ENCODE measurements at regions not wholly inside any gene's neighbourhood (a gene's known extent, or its start where the extent isn't known, plus 50 kb on each side); places are given as distances from the start of the nearest gene placed in this dataset.

- Histone ChIP-seq H3K4me1 (ENCODE audit: control insufficient read depth in 3 of 3, insufficient read depth in 3 of 3, low read length in 3 of 3) (no peaks in the 10 kb centered on the region), H3K27me3 (ENCODE audit: control insufficient read depth in 3 of 3, insufficient read depth in 3 of 3, low read length in 3 of 3) (no peaks in the 10 kb centered on the region), H3K4me3 (ENCODE audit: low read length in 3 of 3) (no peak overlapping the region), H3K36me3 (ENCODE audit: control insufficient read depth in 3 of 3, insufficient read depth in 3 of 3, low read length in 3 of 3) (no peaks in the 10 kb centered on the region), H3K9ac (ENCODE audit: low read depth in 1 of 3, low read length in 3 of 3) (no peak overlapping the region), H3K9me3 (ENCODE audit: control insufficient read depth in 3 of 3, low read length in 3 of 3) (no peaks in the 10 kb centered on the region), H3K27ac (ENCODE audit: low read depth, low read length) (no peak overlapping the region)
Measured at GRCh38 chr10:81021428-81022129, 483.9 kb downstream of the SH2D4B start.

- H3K27ac ChIP-seq (ENCODE audit: low read depth, low read length): no peak overlapping the region
- no peaks in the 10 kb centered on the region for H3K4me1 ChIP-seq (ENCODE audit: control insufficient read depth in 3 of 3, insufficient read depth in 3 of 3, low read length in 3 of 3)
- H3K9me3 ChIP-seq (ENCODE audit: control insufficient read depth in 3 of 3, low read length in 3 of 3): peaks cover 0 to 2% (median 0%) of the 10 kb centered on the region in 3 donors
- H3K4me3 ChIP-seq (ENCODE audit: low read length in 3 of 3): no peak overlapping the region
- no peak overlapping the region for H3K9ac ChIP-seq (ENCODE audit: low read depth in 1 of 3, low read length in 3 of 3)
- H3K27me3 ChIP-seq (ENCODE audit: control insufficient read depth in 3 of 3, insufficient read depth in 3 of 3, low read length in 3 of 3): no peaks in the 10 kb centered on the region
- no peaks in the 10 kb centered on the region for H3K36me3 ChIP-seq (ENCODE audit: control insufficient read depth in 3 of 3, insufficient read depth in 3 of 3, low read length in 3 of 3)
Measured at GRCh38 chr10:81026591-81026990, 488.9 kb downstream of the SH2D4B start.

DNA sequence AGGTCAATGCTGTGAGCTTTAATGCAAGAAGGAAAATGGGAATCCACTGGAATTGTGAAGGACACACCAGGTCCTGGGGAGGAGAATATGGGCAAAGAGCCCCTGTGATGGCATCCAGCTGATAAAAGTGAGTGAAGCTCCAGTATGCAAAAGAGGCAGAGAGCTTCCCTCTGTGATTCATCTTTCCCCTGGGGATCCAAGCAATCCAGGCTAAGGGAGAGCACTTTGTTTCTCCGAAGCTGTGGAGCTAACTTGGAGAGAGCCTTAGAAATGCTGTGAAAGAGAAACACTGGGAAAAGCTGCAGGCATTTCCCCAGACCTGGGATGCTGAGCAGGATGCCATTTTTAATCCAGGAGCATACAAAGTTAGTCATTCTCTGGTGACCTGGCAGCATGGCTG is 489.5 kb downstream of the SH2D4B start:
- H3K9me3 ChIP-seq (ENCODE audit: control insufficient read depth in 3 of 3, low read length in 3 of 3): peaks cover 0 to 2% (median 0%) of the 10 kb centered on the region in 3 donors
- H3K36me3 ChIP-seq (ENCODE audit: control insufficient read depth in 3 of 3, insufficient read depth in 3 of 3, low read length in 3 of 3): no peaks in the 10 kb centered on the region
- H3K27me3 ChIP-seq (ENCODE audit: control insufficient read depth in 3 of 3, insufficient read depth in 3 of 3, low read length in 3 of 3): no peaks in the 10 kb centered on the region
- H3K4me1 ChIP-seq (ENCODE audit: control insufficient read depth in 3 of 3, insufficient read depth in 3 of 3, low read length in 3 of 3): no peaks in the 10 kb centered on the region
- no peak overlapping the region for H3K4me3 ChIP-seq (ENCODE audit: low read length in 3 of 3)
- H3K27ac ChIP-seq (ENCODE audit: low read depth, low read length): no peak overlapping the region
- H3K9ac ChIP-seq (ENCODE audit: low read depth in 1 of 3, low read length in 3 of 3): no peak overlapping the region

DNA sequence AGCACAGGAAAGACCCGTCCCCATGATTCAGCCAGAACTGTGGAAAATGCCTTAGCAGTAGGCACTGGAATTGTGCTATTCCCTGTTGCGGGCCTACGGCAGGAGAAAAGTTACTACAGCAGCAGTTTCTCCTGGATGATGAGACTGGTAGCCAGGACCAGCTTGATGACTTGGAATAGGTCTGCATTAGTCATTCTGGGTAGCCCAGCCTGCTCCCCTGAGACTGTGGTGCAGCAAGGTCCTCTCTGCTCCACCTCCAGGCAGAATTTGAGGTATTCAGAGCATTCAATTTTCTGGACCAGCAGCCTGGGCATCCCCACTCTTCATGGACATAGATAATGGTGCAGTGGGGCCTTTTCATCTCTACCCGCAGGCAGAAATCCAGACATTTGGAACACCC is 490.0 kb downstream of the SH2D4B start:
- no peaks in the 10 kb centered on the region for H3K27me3 ChIP-seq (ENCODE audit: control insufficient read depth in 3 of 3, insufficient read depth in 3 of 3, low read length in 3 of 3)
- no peak overlapping the region for H3K9ac ChIP-seq (ENCODE audit: low read depth in 1 of 3, low read length in 3 of 3)
- no peaks in the 10 kb centered on the region for H3K4me1 ChIP-seq (ENCODE audit: control insufficient read depth in 3 of 3, insufficient read depth in 3 of 3, low read length in 3 of 3)
- no peak overlapping the region for H3K27ac ChIP-seq (ENCODE audit: low read depth, low read length)
- peaks cover 0 to 2% (median 0%) of the 10 kb centered on the region in 3 donors for H3K9me3 ChIP-seq (ENCODE audit: control insufficient read depth in 3 of 3, low read length in 3 of 3)
- H3K4me3 ChIP-seq (ENCODE audit: low read length in 3 of 3): no peak overlapping the region
- no peaks in the 10 kb centered on the region for H3K36me3 ChIP-seq (ENCODE audit: control insufficient read depth in 3 of 3, insufficient read depth in 3 of 3, low read length in 3 of 3)

GRCh38 chr10:81031774-81032173 is 494.1 kb downstream of the SH2D4B start:
- Histone ChIP-seq H3K9ac (ENCODE audit: low read depth in 1 of 3, low read length in 3 of 3) (no peak overlapping the region), H3K27ac (ENCODE audit: low read depth, low read length) (no peak overlapping the region), H3K27me3 (ENCODE audit: control insufficient read depth in 3 of 3, insufficient read depth in 3 of 3, low read length in 3 of 3) (no peaks in the 10 kb centered on the region), H3K4me1 (ENCODE audit: control insufficient read depth in 3 of 3, insufficient read depth in 3 of 3, low read length in 3 of 3) (no peaks in the 10 kb centered on the region), H3K9me3 (ENCODE audit: control insufficient read depth in 3 of 3, low read length in 3 of 3) (peaks cover 0 to 5% (median 0%) of the 10 kb centered on the region in 3 donors), H3K36me3 (ENCODE audit: control insufficient read depth in 3 of 3, insufficient read depth in 3 of 3, low read length in 3 of 3) (no peaks in the 10 kb centered on the region), H3K4me3 (ENCODE audit: low read length in 3 of 3) (no peak overlapping the region)

DNA sequence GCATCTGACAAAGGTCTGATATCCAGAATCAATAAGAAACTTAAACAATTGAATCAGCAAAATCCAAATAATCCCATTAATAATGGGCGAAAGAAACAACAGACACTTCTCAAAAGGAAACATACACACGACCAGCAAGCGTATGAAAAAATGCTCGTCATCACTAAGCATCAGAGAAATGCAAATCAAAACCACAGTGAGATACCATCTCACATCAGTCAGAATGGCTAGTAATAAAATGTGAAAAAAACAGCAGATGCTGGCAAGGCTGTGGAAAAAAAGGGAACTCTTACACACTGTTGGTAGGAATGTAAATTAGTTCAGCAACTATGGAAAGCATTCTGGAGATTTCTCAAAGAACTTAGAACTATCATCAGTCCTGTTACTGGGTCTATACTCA is 496.7 kb downstream of the SH2D4B start:
- Histone ChIP-seq H3K4me3 (ENCODE audit: low read length in 3 of 3) (no peak overlapping the region), H3K9ac (ENCODE audit: low read depth in 1 of 3, low read length in 3 of 3) (no peak overlapping the region), H3K27me3 (ENCODE audit: control insufficient read depth in 3 of 3, insufficient read depth in 3 of 3, low read length in 3 of 3) (no peaks in the 10 kb centered on the region), H3K9me3 (ENCODE audit: control insufficient read depth in 3 of 3, low read length in 3 of 3) (peaks cover 0 to 5% (median 0%) of the 10 kb centered on the region in 3 donors), H3K27ac (ENCODE audit: low read depth, low read length) (no peak overlapping the region), H3K4me1 (ENCODE audit: control insufficient read depth in 3 of 3, insufficient read depth in 3 of 3, low read length in 3 of 3) (no peaks in the 10 kb centered on the region), H3K36me3 (ENCODE audit: control insufficient read depth in 3 of 3, insufficient read depth in 3 of 3, low read length in 3 of 3) (no peaks in the 10 kb centered on the region)

DNA sequence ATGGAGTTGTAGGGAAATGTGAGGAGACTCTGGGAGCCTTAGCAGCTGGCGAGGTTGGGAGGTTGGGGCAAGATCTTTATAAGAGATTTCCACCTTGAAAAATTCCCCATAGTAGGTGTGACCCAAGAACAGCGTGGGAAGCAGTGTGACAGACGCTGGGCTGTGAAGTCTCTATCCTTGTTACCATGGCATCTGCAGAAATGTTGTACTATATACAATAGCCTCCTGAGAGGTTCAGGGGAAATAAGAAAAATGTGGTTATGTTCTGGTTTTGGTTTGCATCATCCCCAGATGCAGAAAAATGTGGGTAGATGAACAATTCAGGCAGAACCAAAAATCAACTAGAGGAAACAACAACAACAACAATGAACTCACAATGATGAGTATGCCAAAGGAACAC is 498.6 kb downstream of the SH2D4B start:
- H3K9me3 ChIP-seq (ENCODE audit: control insufficient read depth in 3 of 3, low read length in 3 of 3): peaks cover 0 to 6% (median 0%) of the 10 kb centered on the region in 3 donors
- H3K9ac ChIP-seq (ENCODE audit: low read depth in 1 of 3, low read length in 3 of 3): no peak overlapping the region
- H3K4me1 ChIP-seq (ENCODE audit: control insufficient read depth in 3 of 3, insufficient read depth in 3 of 3, low read length in 3 of 3): no peaks in the 10 kb centered on the region
- no peak overlapping the region for H3K4me3 ChIP-seq (ENCODE audit: low read length in 3 of 3)
- H3K36me3 ChIP-seq (ENCODE audit: control insufficient read depth in 3 of 3, insufficient read depth in 3 of 3, low read length in 3 of 3): no peaks in the 10 kb centered on the region
- no peaks in the 10 kb centered on the region for H3K27me3 ChIP-seq (ENCODE audit: control insufficient read depth in 3 of 3, insufficient read depth in 3 of 3, low read length in 3 of 3)
- no peak overlapping the region for H3K27ac ChIP-seq (ENCODE audit: low read depth, low read length)

- no peak overlapping the region for H3K27ac ChIP-seq (ENCODE audit: low read depth, low read length)
- H3K4me1 ChIP-seq (ENCODE audit: control insufficient read depth in 3 of 3, insufficient read depth in 3 of 3, low read length in 3 of 3): no peaks in the 10 kb centered on the region
- H3K36me3 ChIP-seq (ENCODE audit: control insufficient read depth in 3 of 3, insufficient read depth in 3 of 3, low read length in 3 of 3): no peaks in the 10 kb centered on the region
- no peak overlapping the region for H3K4me3 ChIP-seq (ENCODE audit: low read length in 3 of 3)
- peaks cover 0 to 6% (median 0%) of the 10 kb centered on the region in 3 donors for H3K9me3 ChIP-seq (ENCODE audit: control insufficient read depth in 3 of 3, low read length in 3 of 3)
- no peaks in the 10 kb centered on the region for H3K27me3 ChIP-seq (ENCODE audit: control insufficient read depth in 3 of 3, insufficient read depth in 3 of 3, low read length in 3 of 3)
- no peak overlapping the region for H3K9ac ChIP-seq (ENCODE audit: low read depth in 1 of 3, low read length in 3 of 3)
Measured at GRCh38 chr10:81040031-81040430, 502.3 kb downstream of the SH2D4B start.

DNA sequence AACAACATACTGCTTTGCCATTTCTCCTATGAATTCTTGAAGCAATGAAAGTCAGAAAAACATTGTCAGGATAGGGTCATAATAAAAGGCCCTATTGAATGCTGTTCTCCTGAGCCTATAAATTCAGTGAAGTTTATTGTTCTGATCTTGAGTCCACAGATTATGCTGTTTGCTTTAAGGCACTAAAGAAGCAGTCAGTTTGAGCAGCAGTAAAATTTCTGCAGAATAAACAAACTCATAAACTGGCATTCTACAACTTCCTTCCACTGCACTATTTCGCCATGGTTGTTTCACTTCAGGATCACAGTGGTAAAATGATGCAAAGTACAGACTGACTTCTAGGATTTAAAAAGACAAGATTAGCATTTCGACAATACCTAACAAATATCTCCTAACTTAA is 503.2 kb downstream of the SH2D4B start:
- peaks cover 0 to 6% (median 0%) of the 10 kb centered on the region in 3 donors for H3K9me3 ChIP-seq (ENCODE audit: control insufficient read depth in 3 of 3, low read length in 3 of 3)
- no peaks in the 10 kb centered on the region for H3K4me1 ChIP-seq (ENCODE audit: control insufficient read depth in 3 of 3, insufficient read depth in 3 of 3, low read length in 3 of 3)
- no peak overlapping the region for H3K9ac ChIP-seq (ENCODE audit: low read depth in 1 of 3, low read length in 3 of 3)
- no peak overlapping the region for H3K4me3 ChIP-seq (ENCODE audit: low read length in 3 of 3)
- H3K36me3 ChIP-seq (ENCODE audit: control insufficient read depth in 3 of 3, insufficient read depth in 3 of 3, low read length in 3 of 3): no peaks in the 10 kb centered on the region
- no peaks in the 10 kb centered on the region for H3K27me3 ChIP-seq (ENCODE audit: control insufficient read depth in 3 of 3, insufficient read depth in 3 of 3, low read length in 3 of 3)
- H3K27ac ChIP-seq (ENCODE audit: low read depth, low read length): no peak overlapping the region

- no peaks in the 10 kb centered on the region for H3K4me1 ChIP-seq (ENCODE audit: control insufficient read depth in 3 of 3, insufficient read depth in 3 of 3, low read length in 3 of 3)
- peaks cover 0 to 3% (median 0%) of the 10 kb centered on the region in 3 donors for H3K9me3 ChIP-seq (ENCODE audit: control insufficient read depth in 3 of 3, low read length in 3 of 3)
- H3K4me3 ChIP-seq (ENCODE audit: low read length in 3 of 3): no peak overlapping the region
- H3K27ac ChIP-seq (ENCODE audit: low read depth, low read length): no peak overlapping the region
- no peak overlapping the region for H3K9ac ChIP-seq (ENCODE audit: low read depth in 1 of 3, low read length in 3 of 3)
- no peaks in the 10 kb centered on the region for H3K36me3 ChIP-seq (ENCODE audit: control insufficient read depth in 3 of 3, insufficient read depth in 3 of 3, low read length in 3 of 3)
- no peaks in the 10 kb centered on the region for H3K27me3 ChIP-seq (ENCODE audit: control insufficient read depth in 3 of 3, insufficient read depth in 3 of 3, low read length in 3 of 3)
Measured at GRCh38 chr10:81042647-81043046, 504.9 kb downstream of the SH2D4B start.
